ENCODE measurements at regions not wholly inside any gene's neighbourhood (a gene's known extent, or its start where the extent isn't known, plus 50 kb on each side); places are given as distances from the start of the nearest gene placed in this dataset.
"Not testable (repeated sequence)": the region's sequence is repeated elsewhere in the genome, so short reads cannot be mapped to it uniquely, and the experiment has no call there.

DNA sequence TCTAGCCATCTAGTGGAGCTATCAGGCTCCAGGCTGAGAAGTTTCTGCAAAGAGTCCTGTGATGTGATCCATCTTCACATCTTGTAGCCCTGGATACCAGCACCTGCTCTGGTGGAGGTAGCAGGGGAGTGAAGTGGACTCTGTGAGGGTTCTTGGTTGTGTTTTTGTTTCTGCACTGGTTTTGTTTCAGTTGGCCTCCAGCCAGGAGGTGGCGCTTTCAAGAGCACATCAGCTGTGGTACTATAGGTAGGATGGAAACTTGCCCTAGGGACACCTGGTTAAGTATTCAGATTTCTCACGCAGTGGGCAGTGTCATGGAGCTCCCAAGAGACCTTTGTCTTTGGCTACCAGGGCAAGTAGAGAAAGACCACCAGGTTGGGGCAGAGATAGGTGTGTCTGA lies 257.5 kb upstream of the SLC7A11 start:
- DNase-seq (ENCODE audit: low read depth), result no peak

DNA sequence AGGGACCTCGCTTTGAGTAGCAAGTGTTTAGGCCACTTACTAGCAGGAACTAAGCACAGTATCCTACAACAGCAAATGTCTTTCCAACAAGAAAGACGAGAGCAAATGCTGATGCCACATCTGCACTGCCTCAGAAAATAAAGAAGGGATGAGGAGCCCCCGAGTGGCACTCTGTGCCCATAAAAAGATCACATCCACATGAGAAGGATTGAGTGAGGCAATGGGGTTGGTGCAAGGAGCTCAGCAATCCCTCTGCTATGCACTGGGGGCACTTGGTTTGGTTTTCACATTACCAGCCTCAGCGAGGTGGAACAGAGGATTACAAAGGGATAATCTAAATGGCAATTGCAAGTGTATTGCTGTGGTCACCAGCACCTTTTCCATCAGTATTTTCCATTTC lies 252.8 kb upstream of the SLC7A11 start:
- DNase-seq (ENCODE audit: low read depth), result no peak

DNA sequence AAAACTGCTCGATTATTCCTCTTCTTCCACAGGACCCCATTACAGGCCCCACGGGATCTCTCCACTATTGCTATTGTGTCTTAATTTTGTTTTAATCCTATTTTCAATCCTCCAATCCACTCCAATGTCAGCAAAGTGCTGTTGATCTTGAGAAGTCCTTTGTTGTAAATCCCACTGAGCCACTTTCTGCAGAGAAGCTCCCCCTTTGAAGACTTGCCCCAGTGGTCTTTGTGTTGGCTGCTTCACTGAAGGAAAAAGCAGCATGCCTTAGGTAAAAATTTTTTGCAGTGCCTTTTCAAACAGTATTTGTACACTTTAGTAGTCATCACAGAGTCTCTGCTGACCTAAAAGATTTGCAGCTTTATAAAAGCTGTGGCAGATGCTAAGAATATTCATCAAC lies 252.0 kb upstream of the SLC7A11 start:
- DNase-seq (ENCODE audit: low read depth), result no peak

- no peak for DNase-seq (ENCODE audit: low read depth)
These were observed 250.0 kb upstream of the SLC7A11 start for GRCh38 chr4:138492176-138492575.

DNA sequence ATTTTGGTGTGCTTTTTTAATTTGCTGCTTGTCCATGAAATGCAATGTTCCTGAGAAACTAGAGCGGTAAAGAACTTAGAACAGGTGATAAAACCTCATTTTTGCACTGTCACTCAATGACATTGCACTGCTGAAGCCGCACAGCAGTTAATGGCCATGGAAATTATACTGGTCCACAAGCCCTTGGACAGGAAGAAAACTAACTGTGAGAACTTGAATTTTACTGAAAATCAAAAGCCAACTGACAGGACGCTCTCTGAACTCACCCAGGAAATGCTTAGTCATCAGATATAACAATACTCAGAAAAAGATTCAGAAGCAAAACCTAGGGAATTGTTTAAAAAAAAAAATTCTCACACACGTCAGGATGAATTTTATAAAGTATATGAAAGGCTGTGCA lies 246.4 kb upstream of the SLC7A11 start:
- no peak for DNase-seq (ENCODE audit: low read depth)

DNA sequence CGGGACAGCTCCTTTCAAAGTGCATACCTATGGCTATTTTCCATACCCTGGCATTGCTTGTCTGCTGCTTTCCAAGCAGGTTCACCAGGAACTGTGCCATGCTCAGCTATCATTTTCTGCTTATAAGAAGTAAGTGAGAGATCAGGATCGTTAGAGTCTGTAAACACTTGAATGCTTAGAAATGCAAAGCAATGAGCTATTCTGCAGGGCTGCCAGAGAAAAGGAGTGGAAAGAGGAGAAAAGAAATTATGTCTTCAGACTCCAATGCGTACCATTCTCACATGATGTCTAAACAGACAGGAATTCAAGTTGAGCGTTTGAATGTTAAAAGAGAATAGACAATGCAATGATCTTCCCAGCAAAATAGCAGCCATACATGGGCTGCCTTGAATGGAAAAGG lies 245.5 kb upstream of the SLC7A11 start:
- no peak for DNase-seq (ENCODE audit: low read depth)

DNA sequence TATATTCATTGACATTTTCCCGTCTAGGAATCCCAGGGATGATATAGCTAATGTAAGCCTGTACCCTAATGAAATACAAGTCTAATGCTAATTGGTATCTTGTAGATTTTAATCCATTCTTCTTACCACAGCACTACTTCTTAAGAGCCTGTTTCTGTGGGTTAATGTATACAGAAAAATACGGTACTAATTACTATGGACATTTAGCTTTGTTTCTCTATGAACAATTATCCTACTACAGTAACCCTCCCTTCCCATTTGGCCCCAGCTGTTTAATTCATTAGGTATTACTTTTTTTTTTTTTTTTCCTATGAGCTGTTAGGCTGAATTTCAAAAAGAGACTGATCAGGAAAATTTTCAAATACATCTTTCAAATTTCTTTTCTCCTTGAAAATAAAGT lies 245.1 kb upstream of the SLC7A11 start:
- DNase-seq (ENCODE audit: low read depth), result no peak

- DNase-seq (ENCODE audit: low read depth), result no peak
These were observed 243.3 kb upstream of the SLC7A11 start for GRCh38 chr4:138485498-138485897.

GRCh38 chr4:138475116-138475515 lies 233.0 kb upstream of the SLC7A11 start:
- DNase-seq (ENCODE audit: low read depth), result no peak

DNA sequence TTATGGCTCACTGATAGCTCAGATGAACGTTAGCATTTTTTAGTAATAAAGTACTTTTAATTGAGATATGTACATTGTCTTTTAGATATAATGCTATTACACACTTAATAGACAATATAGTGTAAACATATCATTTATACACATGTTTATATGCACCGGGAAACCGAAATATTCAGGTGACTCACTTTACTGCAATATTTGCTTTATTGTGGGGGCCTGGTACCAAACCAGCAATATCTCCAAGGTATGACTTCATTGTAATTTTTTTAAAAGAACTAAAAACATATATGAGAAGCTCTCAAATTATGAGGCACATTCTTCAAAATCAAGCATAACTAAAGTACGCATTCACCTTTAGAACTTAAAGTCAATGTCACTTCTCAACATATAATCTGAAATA lies 231.2 kb upstream of the SLC7A11 start:
- DNase-seq (ENCODE audit: low read depth), result no peak

DNA sequence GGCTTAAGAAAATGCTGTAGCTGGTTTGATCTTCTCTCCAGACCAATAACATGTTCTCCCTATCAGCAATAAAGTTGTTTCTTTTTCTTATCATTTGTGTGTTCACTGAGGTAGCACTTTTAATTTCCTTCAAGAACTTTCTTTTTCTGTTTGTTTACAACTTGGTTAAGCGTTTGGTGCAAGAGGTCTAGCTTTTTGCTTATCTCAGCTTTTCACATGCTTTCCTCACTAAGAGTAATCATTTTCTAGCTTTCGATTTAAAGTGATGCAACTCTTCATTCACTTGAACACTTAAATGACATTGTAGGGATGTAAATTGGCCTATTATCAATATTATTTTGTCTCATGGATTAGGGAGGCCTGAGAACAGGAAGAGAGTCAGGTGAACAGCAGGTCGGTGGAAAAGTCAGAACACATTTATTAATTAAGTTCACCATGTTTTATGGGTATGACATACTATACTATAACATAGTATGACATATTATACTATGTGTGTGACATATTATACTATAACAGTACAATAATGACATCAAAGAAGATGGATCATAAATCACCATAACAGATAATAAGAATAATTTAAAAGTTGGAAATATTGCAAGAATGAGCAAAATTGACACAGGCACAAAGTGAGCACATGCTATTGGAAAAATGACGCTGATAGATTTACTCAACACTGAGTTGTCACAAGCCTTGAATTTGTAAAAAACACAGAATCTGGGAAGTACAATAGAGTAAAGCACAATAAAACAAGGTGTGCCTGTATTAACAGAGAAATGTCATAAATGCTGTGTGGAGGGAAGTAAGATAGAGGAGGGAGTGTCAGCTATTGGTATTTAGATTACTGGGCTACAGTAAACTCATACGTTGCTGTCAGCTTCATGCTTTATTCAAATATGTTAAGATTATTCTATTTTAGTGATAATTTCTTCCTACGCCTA lies 218.6 kb upstream of the SLC7A11 start:
- DNase-seq (ENCODE audit: low read depth), result no peak

GRCh38 chr4:138458751-138459150 lies 216.6 kb upstream of the SLC7A11 start:
- DNase-seq (ENCODE audit: low read depth), result no peak

DNA sequence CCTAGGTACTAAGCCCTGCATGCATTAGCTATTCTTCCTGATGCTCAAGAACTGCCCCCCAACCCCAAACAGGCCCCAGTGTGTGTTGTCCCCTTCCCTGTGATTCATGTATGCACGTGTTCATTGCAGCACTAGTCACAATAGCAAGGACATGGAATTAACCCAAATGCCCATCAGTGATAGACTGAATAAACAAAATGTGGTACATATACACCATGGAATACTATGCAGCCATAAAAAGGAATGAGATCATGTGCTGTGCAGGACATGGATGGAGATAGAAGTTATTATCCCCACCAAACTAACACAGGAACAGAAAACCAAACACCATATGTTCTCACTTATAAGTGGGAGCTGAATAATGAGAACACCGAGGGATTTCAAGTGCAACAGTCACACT lies 214.2 kb upstream of the SLC7A11 start:
- DNase-seq (ENCODE audit: low read depth), result not testable (repeated sequence)

GRCh38 chr4:138455097-138455496 lies 212.9 kb upstream of the SLC7A11 start:
- no peak for DNase-seq (ENCODE audit: low read depth)

GRCh38 chr4:138452826-138453225 lies 210.7 kb upstream of the SLC7A11 start:
- no peak for DNase-seq (ENCODE audit: low read depth)

DNA sequence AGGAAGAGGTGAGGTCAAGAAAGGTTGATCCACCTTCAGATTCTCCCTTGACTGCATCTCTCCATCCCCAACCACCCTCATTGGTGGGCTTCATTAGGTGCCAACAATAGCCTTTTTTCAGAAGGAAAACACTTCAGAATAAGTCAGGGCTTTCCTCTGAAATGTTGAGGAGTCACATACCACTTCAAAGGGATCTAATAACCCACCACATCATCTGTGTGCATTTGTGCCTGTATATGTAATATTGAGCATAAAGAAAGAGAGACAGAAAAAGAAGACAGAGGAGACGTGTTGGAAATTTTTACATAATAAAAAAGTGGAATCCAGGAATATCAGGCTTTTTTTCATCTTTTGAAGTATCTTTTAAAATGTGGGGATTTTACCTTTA lies 209.1 kb upstream of the SLC7A11 start:
- DNase-seq (ENCODE audit: low read depth), result no peak

DNA sequence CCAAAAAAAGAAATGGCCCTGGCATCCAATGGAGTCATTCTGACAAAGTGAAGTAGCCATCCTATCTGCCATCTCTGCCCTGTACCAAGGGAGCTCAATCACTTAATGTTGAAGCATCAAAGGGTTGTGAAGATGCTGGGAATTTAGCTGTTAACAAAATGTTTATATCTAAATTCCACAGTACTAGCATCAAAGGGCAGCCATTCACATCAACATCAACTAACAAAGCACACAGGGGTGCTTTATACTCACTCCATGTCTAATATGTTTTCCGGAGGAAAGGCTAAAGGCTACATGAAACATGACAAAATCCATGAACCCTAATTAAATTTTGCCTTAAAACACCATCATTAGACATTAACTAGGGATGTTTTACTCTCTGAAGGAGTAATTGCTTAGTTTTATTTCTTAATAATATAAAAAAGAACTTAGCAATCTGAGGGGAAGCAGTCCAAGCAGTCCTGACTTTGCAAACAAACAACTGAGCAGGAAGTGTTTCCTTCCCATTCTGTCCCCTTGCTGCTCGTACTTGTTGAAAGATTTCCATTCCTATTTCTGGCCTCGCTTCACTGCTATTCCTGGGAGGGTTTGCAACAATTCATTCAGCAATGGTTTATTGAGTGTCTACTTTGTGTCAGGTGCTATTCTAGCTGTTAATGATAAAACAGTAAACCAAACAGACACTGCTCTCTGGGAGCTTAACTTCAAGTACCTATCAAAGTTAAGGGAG lies 208.6 kb upstream of the SLC7A11 start:
- no peak for DNase-seq (ENCODE audit: low read depth)

- no peak for DNase-seq (ENCODE audit: low read depth)
These were observed 207.8 kb upstream of the SLC7A11 start for GRCh38 chr4:138449938-138450337.

DNA sequence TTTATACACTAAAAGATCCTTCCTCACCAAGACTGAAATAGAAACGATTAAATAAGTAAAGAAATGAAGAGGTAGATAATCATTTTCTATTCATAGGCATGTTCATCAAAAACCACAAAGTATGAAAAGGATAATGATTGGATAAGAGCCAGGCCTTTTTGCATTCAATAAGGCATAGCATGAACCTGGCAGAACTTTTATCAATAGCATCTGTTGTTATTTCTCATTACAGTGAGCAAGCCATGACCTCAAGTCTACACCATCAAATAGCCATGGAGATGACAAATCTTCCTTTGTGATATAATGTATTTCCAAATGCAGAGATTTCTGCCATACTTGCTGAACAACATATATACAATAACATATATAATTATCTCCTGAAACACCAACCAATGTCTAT lies 206.0 kb upstream of the SLC7A11 start:
- DNase-seq (ENCODE audit: low read depth), result no peak

GRCh38 chr4:138446456-138446855 lies 204.3 kb upstream of the SLC7A11 start:
- DNase-seq (ENCODE audit: low read depth), result no peak

DNA sequence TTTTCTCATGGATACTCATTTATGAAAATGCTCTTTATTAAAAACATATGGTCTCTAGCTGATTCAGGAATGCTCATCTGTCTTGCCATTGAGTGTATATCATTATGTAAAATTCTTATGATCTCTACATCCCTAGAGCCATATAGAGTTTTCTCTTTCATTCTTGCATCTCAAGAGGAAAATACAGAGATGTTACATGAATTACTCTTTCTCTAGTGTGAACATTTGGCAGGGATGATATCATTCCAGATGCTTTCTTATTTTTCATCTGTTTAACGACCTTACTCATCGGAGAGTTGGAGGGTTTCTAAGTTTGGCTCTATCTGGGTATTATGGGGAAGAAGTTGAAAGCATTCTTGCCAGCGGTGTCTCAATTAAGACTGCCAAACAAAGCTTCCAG lies 202.9 kb upstream of the SLC7A11 start:
- DNase-seq (ENCODE audit: low read depth), result peak; percentile 50

- no peak for DNase-seq (ENCODE audit: low read depth)
These were observed 202.1 kb upstream of the SLC7A11 start for GRCh38 chr4:138444260-138444659.

- DNase-seq (ENCODE audit: low read depth), result no peak
These were observed 197.0 kb upstream of the SLC7A11 start for GRCh38 chr4:138439143-138439581.

Measured in stromal cell of bone marrow (primary cell).